Breast epithelium (tissue), 3 donors: ENCODE measurements at regions not wholly inside any gene's neighbourhood (a gene's known extent, or its start where the extent isn't known, plus 50 kb on each side); places are given as distances from the start of the nearest gene placed in this dataset.

Experiments
- CTCF ChIP-seq, 3 donors: fragments of 450-650 bp; IDR thresholded peaks; one replicate each; pipeline ENCODE4 v1.5.1; 2016 to 2017; ENCODE audit warnings: antibody characterized with exemption in 3 of 3, mild to moderate bottlenecking in 3 of 3, moderate library complexity in 3 of 3
- POLR2AphosphoS5 ChIP-seq, 3 donors: sonication (generic); formaldehyde crosslinking; IDR thresholded peaks; one replicate each; pipeline ENCODE4 v1.6.1; 2017; ENCODE audit warnings: antibody characterized with exemption in 3 of 3

- TF ChIP-seq CTCF (IDR thresholded peaks at IDR 0.05) (no peak), POLR2AphosphoS5 (IDR thresholded peaks at IDR 0.05) (no peak)
These were observed 513.9 kb downstream of the TBL1XR1 start for GRCh38 chr3:176683382-176683781.
